ENCODE measurements at regions not wholly inside any gene's neighbourhood (a gene's known extent, or its start where the extent isn't known, plus 50 kb on each side); places are given as distances from the start of the nearest gene placed in this dataset.

DNA sequence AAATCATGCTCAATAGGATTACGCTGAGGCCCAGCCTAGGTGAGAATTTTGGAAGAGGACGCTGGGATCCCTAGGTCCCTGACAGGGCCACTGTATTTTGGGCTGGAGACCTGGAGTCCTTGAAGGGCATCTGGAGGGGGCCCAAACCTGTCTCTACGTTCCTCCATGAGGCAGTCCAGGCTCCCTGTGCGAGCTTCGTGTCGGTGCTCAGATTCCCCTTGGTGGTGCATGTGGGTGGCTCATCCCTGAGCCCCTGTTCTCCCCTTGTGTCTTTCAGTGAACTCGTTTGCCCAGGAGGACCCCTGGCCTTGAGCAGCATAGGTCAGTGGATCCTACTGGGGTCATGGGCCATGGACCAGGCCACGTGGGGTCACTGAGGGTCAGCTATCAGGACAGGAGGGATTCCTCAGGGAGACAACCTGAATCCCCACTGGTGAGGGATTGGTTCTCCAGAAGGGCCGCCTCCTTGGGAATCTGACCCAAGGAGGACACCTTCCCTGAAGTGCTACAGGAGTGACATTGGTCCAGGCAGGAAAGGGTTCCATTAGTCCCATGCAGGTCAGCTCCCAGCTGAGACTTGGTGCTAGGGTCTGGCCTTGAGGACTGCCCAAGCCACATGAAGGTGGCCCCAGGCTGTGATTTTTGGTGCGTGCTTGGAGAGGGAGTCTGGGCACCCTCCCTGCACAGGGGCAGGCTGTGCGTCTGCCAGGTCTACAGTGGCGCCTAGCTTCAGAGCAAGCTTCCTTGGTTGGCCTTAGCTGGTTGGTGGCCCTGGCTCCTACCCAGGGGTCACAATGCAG is 229.8 kb downstream of the SNRPN start:
- ATAC-seq (no peak), DNase-seq (peak in 2 of 6 donors; percentile 6 to 29), FAIRE-seq (no peak)
- no peak overlapping the region for H3K27ac ChIP-seq
- intact Hi-C loops (cut with DNase I), result no loop called here
- no peak overlapping the region for H3K4me3 ChIP-seq
- no peaks in the 10 kb centered on the region for H3K9me3 ChIP-seq
- H3K36me3 ChIP-seq, result no peaks in the 10 kb centered on the region
- TF ChIP-seq, protein P1, sequence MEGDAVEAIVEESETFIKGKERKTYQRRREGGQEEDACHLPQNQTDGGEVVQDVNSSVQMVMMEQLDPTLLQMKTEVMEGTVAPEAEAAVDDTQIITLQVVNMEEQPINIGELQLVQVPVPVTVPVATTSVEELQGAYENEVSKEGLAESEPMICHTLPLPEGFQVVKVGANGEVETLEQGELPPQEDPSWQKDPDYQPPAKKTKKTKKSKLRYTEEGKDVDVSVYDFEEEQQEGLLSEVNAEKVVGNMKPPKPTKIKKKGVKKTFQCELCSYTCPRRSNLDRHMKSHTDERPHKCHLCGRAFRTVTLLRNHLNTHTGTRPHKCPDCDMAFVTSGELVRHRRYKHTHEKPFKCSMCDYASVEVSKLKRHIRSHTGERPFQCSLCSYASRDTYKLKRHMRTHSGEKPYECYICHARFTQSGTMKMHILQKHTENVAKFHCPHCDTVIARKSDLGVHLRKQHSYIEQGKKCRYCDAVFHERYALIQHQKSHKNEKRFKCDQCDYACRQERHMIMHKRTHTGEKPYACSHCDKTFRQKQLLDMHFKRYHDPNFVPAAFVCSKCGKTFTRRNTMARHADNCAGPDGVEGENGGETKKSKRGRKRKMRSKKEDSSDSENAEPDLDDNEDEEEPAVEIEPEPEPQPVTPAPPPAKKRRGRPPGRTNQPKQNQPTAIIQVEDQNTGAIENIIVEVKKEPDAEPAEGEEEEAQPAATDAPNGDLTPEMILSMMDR (IDR thresholded peaks at IDR 0.05), result no peak
- no peaks in the 10 kb centered on the region for H3K27me3 ChIP-seq
- 70 to 73% methylated on average over 12 of the region's 12 CpGs for WGBS, 2 donors
- H3K4me1 ChIP-seq, result no peaks in the 10 kb centered on the region

DNA sequence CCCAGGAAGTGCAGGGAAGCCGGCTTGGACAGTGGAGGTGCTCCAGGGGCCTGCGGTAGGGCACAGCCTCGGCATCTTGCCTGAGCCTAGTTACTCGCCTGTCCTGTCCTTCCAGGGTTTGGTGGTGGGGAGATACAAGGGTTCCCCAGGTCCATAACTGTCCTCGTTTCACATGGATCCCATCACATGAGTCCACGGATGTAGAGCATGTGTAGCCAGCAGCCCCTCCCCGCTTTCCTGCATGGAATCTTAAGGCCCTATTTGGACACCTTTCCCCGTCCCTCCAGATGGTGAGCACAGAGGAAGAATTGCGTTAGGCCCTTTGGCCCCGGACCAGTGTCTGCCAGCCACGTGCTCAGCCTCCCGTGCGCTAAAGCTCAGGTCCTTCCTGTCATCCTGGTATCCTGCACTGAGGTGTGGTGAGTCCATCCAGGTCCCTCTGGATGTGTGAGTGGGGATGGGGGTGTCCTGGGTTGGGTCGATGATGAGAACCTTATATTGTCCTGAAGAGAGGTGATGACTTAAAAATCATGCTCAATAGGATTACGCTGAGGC is 230.4 kb downstream of the SNRPN start:
- no peaks in the 10 kb centered on the region for H3K4me1 ChIP-seq
- H3K4me3 ChIP-seq, result no peak overlapping the region
- TF ChIP-seq, protein P1 (IDR thresholded peaks at IDR 0.05), result no peak
- 77 to 79% methylated on average over 15 of the region's 15 CpGs for WGBS, 2 donors
- H3K27me3 ChIP-seq, result no peaks in the 10 kb centered on the region
- DNase-seq, result peak in 3 of 6 donors; percentile 1 to 33 (median 28)
- no peak overlapping the region for H3K27ac ChIP-seq
- no peaks in the 10 kb centered on the region for H3K9me3 ChIP-seq
- no peaks in the 10 kb centered on the region for H3K36me3 ChIP-seq
- ATAC-seq, result no peak
- FAIRE-seq, result no peak
- intact Hi-C loops (cut with DNase I), result no loop called here

- peak in 3 of 6 donors; percentile 7 to 25 (median 24) for DNase-seq
- H3K36me3 ChIP-seq, result no peaks in the 10 kb centered on the region
- WGBS, 2 donors, result 62 to 65% methylated on average over 5 to 6 of the region's 6 CpGs
- no peak overlapping the region for H3K27ac ChIP-seq
- H3K9me3 ChIP-seq, result no peaks in the 10 kb centered on the region
- H3K27me3 ChIP-seq, result no peaks in the 10 kb centered on the region
- intact Hi-C loops (cut with DNase I), result no loop called here
- TF ChIP-seq, protein P1 (IDR thresholded peaks at IDR 0.05), result no peak
- H3K4me3 ChIP-seq, result no peak overlapping the region
- no peak for FAIRE-seq
- ATAC-seq, result no peak
- no peaks in the 10 kb centered on the region for H3K4me1 ChIP-seq
Observed at GRCh38 chr15:25185791-25186190, 231.0 kb downstream of the SNRPN start.

- DNase-seq (peak in 3 of 6 donors; percentile 12 to 48 (median 21)), FAIRE-seq (no peak), ATAC-seq (no peak)
- intact Hi-C loops (cut with DNase I), result no loop called here
- no peaks in the 10 kb centered on the region for H3K4me1 ChIP-seq
- TF ChIP-seq, protein P1 (IDR thresholded peaks at IDR 0.05), result no peak
- H3K4me3 ChIP-seq, result no peak overlapping the region
- H3K27me3 ChIP-seq, result no peaks in the 10 kb centered on the region
- H3K27ac ChIP-seq, result no peak overlapping the region
- H3K9me3 ChIP-seq, result no peaks in the 10 kb centered on the region
- no peaks in the 10 kb centered on the region for H3K36me3 ChIP-seq
- 76 to 84% methylated on average over 7 to 9 of the region's 9 CpGs for WGBS, 2 donors
Observed at GRCh38 chr15:25186411-25186810, 231.6 kb downstream of the SNRPN start.
